Astrocyte (in vitro differentiated cells and primary cell): ENCODE measurements at regions not wholly inside any gene's neighbourhood (a gene's known extent, or its start where the extent isn't known, plus 50 kb on each side); places are given as distances from the start of the nearest gene placed in this dataset.

Experiments used
- EZH2 ChIP-seq: IDR thresholded peaks from 2 replicates; pipeline ENCODE4 v1.6.1; 2012; ENCODE audit warnings: mild to moderate bottlenecking, low read length, inconsistent platforms; ENCODE audit not compliant: insufficient read depth
- TF ChIP-seq, protein P1 (sequence below): IDR thresholded peaks from 2 replicates; pipeline ENCODE4 v1.5.1; 2011; ENCODE audit warnings: low read depth, mild to moderate bottlenecking, inconsistent platforms, low read length, moderate library complexity; ENCODE audit not compliant: insufficient read depth

DNA sequence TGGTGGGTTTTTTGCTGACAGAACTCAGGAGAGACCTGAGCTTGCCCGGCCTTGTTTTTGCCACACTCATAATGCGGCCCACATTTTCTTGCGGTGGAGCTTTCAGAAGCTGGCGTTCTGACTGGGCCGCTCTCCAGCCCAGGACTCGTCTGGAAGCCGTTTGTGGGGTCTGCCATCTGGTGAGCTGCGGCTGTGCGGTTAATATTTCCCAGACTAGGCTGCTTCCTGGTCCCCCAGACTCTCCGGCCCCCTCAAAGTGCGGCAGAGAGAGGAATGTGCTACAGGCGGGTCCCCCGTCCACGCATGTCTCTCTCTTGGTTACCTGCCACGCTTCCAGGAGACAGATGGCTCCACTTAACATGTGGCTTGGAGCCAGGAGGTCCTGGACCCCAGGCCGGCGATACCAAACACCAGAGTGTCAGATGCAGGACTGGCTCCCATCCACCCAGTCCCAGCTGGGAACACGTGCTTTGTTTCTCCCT lies 128.9 kb upstream of the PMEPA1 start:
- TF ChIP-seq, protein P1, sequence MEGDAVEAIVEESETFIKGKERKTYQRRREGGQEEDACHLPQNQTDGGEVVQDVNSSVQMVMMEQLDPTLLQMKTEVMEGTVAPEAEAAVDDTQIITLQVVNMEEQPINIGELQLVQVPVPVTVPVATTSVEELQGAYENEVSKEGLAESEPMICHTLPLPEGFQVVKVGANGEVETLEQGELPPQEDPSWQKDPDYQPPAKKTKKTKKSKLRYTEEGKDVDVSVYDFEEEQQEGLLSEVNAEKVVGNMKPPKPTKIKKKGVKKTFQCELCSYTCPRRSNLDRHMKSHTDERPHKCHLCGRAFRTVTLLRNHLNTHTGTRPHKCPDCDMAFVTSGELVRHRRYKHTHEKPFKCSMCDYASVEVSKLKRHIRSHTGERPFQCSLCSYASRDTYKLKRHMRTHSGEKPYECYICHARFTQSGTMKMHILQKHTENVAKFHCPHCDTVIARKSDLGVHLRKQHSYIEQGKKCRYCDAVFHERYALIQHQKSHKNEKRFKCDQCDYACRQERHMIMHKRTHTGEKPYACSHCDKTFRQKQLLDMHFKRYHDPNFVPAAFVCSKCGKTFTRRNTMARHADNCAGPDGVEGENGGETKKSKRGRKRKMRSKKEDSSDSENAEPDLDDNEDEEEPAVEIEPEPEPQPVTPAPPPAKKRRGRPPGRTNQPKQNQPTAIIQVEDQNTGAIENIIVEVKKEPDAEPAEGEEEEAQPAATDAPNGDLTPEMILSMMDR: no peak
- no peak for TF ChIP-seq EZH2
